22Rv1 (cell line): ENCODE measurements at regions not wholly inside any gene's neighbourhood (a gene's known extent, or its start where the extent isn't known, plus 50 kb on each side); places are given as distances from the start of the nearest gene placed in this dataset.

Experiments
- ZFX ChIP-seq: fragments of 450-650 bp; IDR thresholded peaks from 2 replicates; pipeline ENCODE4 v1.6.1; 2017; ENCODE audit warnings: antibody characterized with exemption, borderline replicate concordance
- TF ChIP-seq, protein P1 (sequence below): fragments of 450-650 bp; IDR thresholded peaks from 2 replicates; pipeline ENCODE4 v1.5.1; 2017; ENCODE audit warnings: mild to moderate bottlenecking

GRCh38 chr20:5376228-5376627, 59.5 kb upstream of the PROKR2 start:
- TF ChIP-seq, protein P1, sequence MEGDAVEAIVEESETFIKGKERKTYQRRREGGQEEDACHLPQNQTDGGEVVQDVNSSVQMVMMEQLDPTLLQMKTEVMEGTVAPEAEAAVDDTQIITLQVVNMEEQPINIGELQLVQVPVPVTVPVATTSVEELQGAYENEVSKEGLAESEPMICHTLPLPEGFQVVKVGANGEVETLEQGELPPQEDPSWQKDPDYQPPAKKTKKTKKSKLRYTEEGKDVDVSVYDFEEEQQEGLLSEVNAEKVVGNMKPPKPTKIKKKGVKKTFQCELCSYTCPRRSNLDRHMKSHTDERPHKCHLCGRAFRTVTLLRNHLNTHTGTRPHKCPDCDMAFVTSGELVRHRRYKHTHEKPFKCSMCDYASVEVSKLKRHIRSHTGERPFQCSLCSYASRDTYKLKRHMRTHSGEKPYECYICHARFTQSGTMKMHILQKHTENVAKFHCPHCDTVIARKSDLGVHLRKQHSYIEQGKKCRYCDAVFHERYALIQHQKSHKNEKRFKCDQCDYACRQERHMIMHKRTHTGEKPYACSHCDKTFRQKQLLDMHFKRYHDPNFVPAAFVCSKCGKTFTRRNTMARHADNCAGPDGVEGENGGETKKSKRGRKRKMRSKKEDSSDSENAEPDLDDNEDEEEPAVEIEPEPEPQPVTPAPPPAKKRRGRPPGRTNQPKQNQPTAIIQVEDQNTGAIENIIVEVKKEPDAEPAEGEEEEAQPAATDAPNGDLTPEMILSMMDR, result no peak
- no peak for TF ChIP-seq ZFX
